ENCODE measurements at regions not wholly inside any gene's neighbourhood (a gene's known extent, or its start where the extent isn't known, plus 50 kb on each side); places are given as distances from the start of the nearest gene placed in this dataset.

DNA sequence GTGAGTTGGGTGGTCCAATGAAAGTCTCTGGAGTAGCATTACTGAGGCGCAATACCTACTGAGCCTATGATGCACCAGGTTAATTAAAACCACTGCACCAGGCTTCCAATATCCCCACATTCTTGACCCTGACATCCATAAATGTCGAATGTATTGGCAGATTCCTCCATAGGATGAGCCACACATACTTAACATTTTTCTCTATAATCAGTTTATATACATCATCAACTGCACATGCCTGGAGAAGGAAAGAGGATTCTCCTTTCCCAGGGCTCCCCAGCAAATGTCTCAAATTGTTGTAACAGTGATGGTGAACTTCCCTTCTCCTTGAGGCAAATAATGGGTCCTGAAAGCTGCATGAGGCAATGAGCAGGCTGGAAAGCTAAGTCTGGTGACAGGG, 82.3 kb upstream of the LPP start:
- no peak for DNase-seq
- Mint-ChIP-seq H3K36me3 (ENCODE audit: unreplicated experiment) (no peaks in the 10 kb centered on the region), H3K27me3 (ENCODE audit: unreplicated experiment) (peaks cover 2% of the 10 kb centered on the region), H3K27ac (ENCODE audit: unreplicated experiment) (no peak overlapping the region), H3K4me1 (ENCODE audit: low read depth, unreplicated experiment) (no peaks in the 10 kb centered on the region), H3K9me3 (ENCODE audit: unreplicated experiment) (no peaks in the 10 kb centered on the region), H3K4me3 (ENCODE audit: unreplicated experiment) (no peak overlapping the region)
- TF ChIP-seq, protein P1, sequence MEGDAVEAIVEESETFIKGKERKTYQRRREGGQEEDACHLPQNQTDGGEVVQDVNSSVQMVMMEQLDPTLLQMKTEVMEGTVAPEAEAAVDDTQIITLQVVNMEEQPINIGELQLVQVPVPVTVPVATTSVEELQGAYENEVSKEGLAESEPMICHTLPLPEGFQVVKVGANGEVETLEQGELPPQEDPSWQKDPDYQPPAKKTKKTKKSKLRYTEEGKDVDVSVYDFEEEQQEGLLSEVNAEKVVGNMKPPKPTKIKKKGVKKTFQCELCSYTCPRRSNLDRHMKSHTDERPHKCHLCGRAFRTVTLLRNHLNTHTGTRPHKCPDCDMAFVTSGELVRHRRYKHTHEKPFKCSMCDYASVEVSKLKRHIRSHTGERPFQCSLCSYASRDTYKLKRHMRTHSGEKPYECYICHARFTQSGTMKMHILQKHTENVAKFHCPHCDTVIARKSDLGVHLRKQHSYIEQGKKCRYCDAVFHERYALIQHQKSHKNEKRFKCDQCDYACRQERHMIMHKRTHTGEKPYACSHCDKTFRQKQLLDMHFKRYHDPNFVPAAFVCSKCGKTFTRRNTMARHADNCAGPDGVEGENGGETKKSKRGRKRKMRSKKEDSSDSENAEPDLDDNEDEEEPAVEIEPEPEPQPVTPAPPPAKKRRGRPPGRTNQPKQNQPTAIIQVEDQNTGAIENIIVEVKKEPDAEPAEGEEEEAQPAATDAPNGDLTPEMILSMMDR (IDR thresholded peaks at IDR 0.05; ENCODE audit: partially characterized antibody, unreplicated experiment): no peak

DNA sequence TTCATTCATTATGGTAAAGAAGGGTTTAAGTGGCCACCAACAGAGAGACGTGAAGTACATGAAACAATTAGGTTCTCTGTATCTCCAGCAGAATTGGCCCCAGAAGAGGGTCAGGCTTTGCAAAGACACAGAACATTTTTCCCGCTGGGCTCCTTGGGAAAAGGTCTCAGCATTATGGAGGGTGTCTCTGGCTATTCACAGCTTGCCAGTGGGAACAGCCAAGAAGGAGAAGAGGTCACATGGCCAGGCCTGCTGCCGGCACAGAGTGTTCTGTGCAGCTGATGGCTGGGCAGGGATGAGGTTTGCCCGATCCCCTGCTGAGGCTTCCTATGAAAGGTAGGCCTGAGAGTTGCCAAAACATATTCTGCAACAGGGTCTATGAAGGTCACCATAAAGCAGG, 77.8 kb upstream of the LPP start:
- Mint-ChIP-seq H3K36me3 (ENCODE audit: unreplicated experiment) (no peaks in the 10 kb centered on the region), H3K27ac (ENCODE audit: unreplicated experiment) (no peak overlapping the region), H3K27me3 (ENCODE audit: unreplicated experiment) (peaks cover 2% of the 10 kb centered on the region), H3K4me1 (ENCODE audit: low read depth, unreplicated experiment) (peaks cover 2% of the 10 kb centered on the region), H3K9me3 (ENCODE audit: unreplicated experiment) (no peaks in the 10 kb centered on the region), H3K4me3 (ENCODE audit: unreplicated experiment) (no peak overlapping the region)
- DNase-seq: no peak
- TF ChIP-seq, protein P1 (IDR thresholded peaks at IDR 0.05; ENCODE audit: partially characterized antibody, unreplicated experiment): no peak

DNA sequence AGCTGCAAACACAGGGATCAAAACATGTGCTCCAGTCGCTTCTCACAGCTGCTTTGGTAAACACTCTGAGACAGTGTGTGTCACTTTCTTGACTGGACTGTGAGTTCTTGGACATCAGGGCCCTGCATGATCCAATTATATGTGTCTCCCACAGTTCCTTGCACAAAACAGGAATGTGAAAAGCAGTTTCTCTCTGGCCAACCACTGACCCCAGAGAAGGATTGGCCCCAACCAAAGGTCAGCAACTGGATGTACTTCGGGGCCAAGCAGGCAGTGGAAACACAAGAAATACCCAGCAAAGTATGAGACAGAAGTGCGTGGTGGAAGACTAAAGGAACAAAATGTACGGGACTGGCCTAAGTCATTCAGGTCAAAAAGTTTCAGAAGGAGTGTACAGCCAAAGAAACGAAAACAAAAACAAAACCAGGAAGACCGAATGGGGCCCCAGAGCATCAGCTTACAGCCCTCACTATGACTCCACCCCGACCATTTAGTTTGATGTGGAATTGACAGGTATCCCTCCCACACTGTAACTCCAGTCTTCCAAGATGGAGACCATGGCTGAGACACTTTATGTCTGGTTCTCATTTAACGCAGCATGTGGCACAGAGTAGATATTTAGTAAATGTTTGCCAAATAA, 76.7 kb upstream of the LPP start:
- Mint-ChIP-seq H3K27ac (ENCODE audit: unreplicated experiment) (no peak overlapping the region), H3K36me3 (ENCODE audit: unreplicated experiment) (no peaks in the 10 kb centered on the region), H3K27me3 (ENCODE audit: unreplicated experiment) (peaks cover 2% of the 10 kb centered on the region), H3K9me3 (ENCODE audit: unreplicated experiment) (no peaks in the 10 kb centered on the region), H3K4me1 (ENCODE audit: low read depth, unreplicated experiment) (peaks cover 2% of the 10 kb centered on the region), H3K4me3 (ENCODE audit: unreplicated experiment) (no peak overlapping the region)
- no peak for DNase-seq
- TF ChIP-seq, protein P1 (IDR thresholded peaks at IDR 0.05; ENCODE audit: partially characterized antibody, unreplicated experiment): no peak

DNA sequence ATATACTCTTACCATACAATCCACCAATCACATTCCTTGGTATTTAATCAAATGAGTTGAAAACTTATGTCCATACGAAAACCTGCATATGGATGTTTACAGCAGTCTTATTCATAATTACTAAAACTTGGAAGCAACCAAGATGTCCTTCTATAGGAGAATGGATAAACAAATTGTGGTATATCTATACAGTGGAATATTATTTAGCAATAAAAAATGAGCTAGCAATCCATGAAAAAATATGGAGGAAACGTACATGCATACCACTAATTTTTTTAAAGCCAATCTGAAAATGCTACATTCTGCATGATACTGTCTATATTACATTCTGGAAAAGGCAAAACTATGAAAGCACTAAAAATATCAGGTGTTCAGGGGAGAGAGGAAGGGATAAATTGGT, 73.9 kb upstream of the LPP start:
- H3K27ac Mint-ChIP-seq (ENCODE audit: unreplicated experiment): no peak overlapping the region
- H3K36me3 Mint-ChIP-seq (ENCODE audit: unreplicated experiment): no peaks in the 10 kb centered on the region
- H3K4me3 Mint-ChIP-seq (ENCODE audit: unreplicated experiment): no peak overlapping the region
- H3K9me3 Mint-ChIP-seq (ENCODE audit: unreplicated experiment): no peaks in the 10 kb centered on the region
- H3K27me3 Mint-ChIP-seq (ENCODE audit: unreplicated experiment): peaks cover 2% of the 10 kb centered on the region
- no peak for DNase-seq
- peaks cover 2% of the 10 kb centered on the region for H3K4me1 Mint-ChIP-seq (ENCODE audit: low read depth, unreplicated experiment)
- TF ChIP-seq, protein P1 (IDR thresholded peaks at IDR 0.05; ENCODE audit: partially characterized antibody, unreplicated experiment): no peak

DNA sequence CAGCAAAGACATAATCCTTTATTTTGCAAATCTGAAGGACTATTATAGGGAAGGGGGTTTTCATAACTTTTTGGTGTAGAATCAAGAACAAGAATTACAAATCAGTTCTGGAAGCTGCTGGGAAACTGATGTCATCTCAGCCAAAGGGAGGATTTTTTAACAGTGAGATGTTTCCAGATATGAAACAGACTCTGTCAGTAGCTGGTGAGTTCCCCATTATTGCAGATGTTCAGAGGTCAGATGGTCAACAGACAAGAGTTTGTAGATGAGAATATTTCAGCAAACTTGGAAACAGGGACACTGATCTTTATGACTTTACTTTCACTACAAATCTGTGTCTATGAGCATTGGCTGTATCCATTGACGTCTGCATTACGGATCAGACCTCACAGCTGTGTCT, 71.9 kb upstream of the LPP start:
- no peak overlapping the region for H3K4me3 Mint-ChIP-seq (ENCODE audit: unreplicated experiment)
- no peaks in the 10 kb centered on the region for H3K9me3 Mint-ChIP-seq (ENCODE audit: unreplicated experiment)
- H3K4me1 Mint-ChIP-seq (ENCODE audit: low read depth, unreplicated experiment): peaks cover 2% of the 10 kb centered on the region
- no peak for DNase-seq
- H3K27ac Mint-ChIP-seq (ENCODE audit: unreplicated experiment): no peak overlapping the region
- TF ChIP-seq, protein P1 (IDR thresholded peaks at IDR 0.05; ENCODE audit: partially characterized antibody, unreplicated experiment): no peak
- no peaks in the 10 kb centered on the region for H3K36me3 Mint-ChIP-seq (ENCODE audit: unreplicated experiment)
- H3K27me3 Mint-ChIP-seq (ENCODE audit: unreplicated experiment): no peaks in the 10 kb centered on the region

Data from glutamatergic neuron (in vitro differentiated cells).